ENCODE measurements at regions not wholly inside any gene's neighbourhood (a gene's known extent, or its start where the extent isn't known, plus 50 kb on each side); places are given as distances from the start of the nearest gene placed in this dataset.

DNA sequence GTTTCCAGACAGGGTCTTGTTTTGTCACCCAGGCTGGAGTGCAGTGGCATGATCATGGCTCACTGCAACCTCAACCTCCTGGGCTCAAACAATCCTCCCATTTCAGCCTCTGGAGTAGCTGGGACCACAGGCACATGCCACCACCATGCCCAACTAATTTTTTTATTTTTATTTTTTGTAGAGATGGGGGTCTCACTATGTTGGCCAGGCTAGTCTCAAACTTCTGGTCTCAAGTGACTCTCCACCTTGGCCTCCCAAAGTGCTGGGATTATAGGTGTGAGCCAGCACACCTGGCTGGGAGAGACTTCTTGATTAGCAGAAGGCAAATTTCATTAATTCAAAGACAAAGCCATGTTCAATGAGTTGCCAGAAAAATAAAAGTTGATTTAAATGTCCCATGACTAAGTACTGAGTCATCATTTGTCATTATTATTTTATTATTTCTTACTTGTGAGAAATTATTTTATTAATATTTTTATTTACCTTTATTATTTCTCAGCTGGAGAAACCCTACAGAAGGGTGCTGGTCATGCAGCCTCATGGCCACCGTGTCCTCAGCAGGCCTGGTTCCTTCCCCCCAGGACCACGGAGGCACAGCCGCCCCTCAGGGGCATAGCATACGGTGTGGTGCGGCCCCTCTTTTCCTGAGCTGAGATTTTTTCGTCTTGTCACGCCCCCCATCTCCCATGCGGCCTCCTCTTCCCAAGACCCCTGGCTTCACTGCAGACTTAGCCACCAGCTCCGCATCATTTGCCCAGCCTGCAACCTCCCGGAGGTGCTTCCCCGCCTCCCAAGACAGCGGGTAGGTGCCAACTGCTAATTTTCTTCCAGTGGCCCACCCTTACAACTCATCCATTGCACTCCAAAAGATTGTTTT, 55.3 kb upstream of the SIM2 start:
- no peak for ATAC-seq (ENCODE audit: low FRiP score in 2 of 2)

DNA sequence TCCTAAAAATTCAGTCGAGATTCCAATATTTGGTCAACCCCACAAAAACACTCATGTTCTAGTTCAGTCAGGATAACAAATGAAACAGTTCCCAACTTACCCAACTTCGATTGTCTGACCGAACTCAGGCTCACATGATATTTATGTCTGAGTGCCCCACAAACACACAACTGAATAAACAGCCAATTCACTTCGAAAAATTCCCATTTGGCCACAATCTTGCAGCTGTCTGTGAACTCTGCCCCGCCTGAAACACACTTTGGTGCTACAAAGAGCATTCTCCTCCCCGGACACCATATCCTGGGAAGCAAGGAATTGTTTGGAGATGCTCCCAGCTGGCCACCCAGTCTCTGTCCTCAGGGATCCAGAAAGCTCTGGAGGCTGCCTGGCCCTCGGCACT, 52.9 kb upstream of the SIM2 start:
- H3K27me3 ChIP-seq, result no peaks in the 10 kb centered on the region
- TF ChIP-seq POLR2A (IDR thresholded peaks at IDR 0.05), result no peak
- TF ChIP-seq, protein P1, sequence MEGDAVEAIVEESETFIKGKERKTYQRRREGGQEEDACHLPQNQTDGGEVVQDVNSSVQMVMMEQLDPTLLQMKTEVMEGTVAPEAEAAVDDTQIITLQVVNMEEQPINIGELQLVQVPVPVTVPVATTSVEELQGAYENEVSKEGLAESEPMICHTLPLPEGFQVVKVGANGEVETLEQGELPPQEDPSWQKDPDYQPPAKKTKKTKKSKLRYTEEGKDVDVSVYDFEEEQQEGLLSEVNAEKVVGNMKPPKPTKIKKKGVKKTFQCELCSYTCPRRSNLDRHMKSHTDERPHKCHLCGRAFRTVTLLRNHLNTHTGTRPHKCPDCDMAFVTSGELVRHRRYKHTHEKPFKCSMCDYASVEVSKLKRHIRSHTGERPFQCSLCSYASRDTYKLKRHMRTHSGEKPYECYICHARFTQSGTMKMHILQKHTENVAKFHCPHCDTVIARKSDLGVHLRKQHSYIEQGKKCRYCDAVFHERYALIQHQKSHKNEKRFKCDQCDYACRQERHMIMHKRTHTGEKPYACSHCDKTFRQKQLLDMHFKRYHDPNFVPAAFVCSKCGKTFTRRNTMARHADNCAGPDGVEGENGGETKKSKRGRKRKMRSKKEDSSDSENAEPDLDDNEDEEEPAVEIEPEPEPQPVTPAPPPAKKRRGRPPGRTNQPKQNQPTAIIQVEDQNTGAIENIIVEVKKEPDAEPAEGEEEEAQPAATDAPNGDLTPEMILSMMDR (IDR thresholded peaks at IDR 0.05), result no peak
- TF ChIP-seq EP300 (IDR thresholded peaks at IDR 0.05), result no peak
- TF ChIP-seq POLR2AphosphoS5 (IDR thresholded peaks at IDR 0.05), result no peak
- no peaks in the 10 kb centered on the region for H3K9me3 ChIP-seq
- H3K4me1 ChIP-seq, result no peaks in the 10 kb centered on the region
- H3K27ac ChIP-seq, result no peak overlapping the region
- no peak for ATAC-seq (ENCODE audit: low FRiP score in 2 of 2)
- no peak overlapping the region for H3K4me3 ChIP-seq
- 84 to 91% methylated on average over 7 of the region's 7 CpGs for WGBS, 2 donors
- H3K36me3 ChIP-seq, result no peaks in the 10 kb centered on the region
- no peak for DNase-seq

More for the DNA sequence above, 55.3 kb upstream of the SIM2 start:
- no peak overlapping the region for H3K4me3 ChIP-seq
- no peak overlapping the region for H3K27ac ChIP-seq
- H3K4me1 ChIP-seq, result peaks cover 0 to 7% (median 0%) of the 10 kb centered on the region in 4 donors
- no peaks in the 10 kb centered on the region for H3K9me3 ChIP-seq
- 94 to 95% methylated on average over 12 of the region's 12 CpGs for WGBS, 2 donors
- TF ChIP-seq EP300 (IDR thresholded peaks at IDR 0.05) (no peak), POLR2AphosphoS5 (IDR thresholded peaks at IDR 0.05) (no peak), POLR2A (IDR thresholded peaks at IDR 0.05) (no peak)
- TF ChIP-seq, protein P1 (IDR thresholded peaks at IDR 0.05), result no peak
- H3K27me3 ChIP-seq, result no peaks in the 10 kb centered on the region
- DNase-seq, result no peak
- no peaks in the 10 kb centered on the region for H3K36me3 ChIP-seq

DNA sequence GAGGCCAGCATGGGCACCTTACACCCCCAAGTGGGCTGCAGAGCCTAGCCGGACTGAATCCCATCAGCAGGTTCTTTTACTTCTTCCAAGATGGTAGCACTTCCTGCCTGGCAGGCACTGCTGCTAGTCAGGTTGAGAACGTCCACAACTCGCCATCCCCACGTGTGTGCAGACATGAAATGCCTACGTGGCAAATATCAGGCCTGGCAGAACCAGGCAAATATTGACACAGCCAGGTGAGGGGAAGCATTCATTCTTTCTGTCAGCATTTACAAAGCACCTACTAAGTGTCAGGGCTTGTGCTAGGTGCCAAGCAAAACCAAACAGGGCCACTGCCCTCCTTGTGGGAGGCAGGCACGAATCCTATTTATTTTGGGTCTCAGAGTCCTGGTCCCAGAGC, 52.3 kb upstream of the SIM2 start:
- Histone ChIP-seq H3K9me3 (no peaks in the 10 kb centered on the region), H3K27me3 (no peaks in the 10 kb centered on the region), H3K4me3 (no peak overlapping the region), H3K4me1 (no peaks in the 10 kb centered on the region), H3K36me3 (no peaks in the 10 kb centered on the region), H3K27ac (no peak overlapping the region)
- ATAC-seq (ENCODE audit: low FRiP score in 2 of 2) (no peak), DNase-seq (no peak)
- TF ChIP-seq POLR2A (IDR thresholded peaks at IDR 0.05) (no peak), POLR2AphosphoS5 (IDR thresholded peaks at IDR 0.05) (no peak), EP300 (IDR thresholded peaks at IDR 0.05) (no peak)
- TF ChIP-seq, protein P1 (IDR thresholded peaks at IDR 0.05), result no peak
- 79 to 89% methylated on average over 6 of the region's 6 CpGs for whole genome bisulfite sequencing, 2 donors

DNA sequence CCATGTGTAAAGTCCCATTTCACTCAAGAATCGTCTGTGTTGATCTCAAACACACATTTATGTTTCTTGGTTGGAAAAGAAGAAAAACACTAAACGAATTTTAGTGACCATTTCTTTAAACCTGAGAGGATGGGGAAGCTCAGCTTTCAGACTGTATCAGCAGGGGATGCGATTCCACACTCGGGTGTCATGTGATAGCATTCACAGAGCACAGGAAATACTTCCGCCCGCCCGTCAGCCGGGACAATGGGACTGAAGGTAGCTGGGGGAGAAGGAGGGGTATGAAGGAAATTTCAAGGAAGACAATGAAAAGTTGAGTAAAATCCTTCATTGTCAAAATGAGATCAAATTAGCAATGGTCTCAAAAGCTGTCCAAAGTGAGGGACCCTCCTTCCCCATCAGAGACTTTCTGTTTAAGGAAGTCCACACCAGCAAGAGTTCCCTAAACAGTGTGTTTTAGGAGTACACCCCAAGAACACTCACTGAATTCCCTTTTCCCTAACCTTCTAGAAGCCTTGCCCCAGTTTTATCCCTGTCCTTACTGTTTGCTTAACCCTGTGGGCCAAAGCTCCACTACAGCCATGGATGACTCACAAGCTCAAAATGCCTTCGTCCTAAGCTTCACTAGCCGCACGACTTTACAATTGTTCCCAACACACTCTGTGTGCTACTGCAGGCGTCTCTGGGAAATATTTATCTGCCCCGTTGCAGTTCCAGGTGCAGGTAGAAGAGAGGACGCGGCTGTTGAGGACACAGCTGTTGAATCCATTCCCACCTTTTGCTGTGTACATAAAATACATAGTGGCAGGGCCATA, 51.4 kb upstream of the SIM2 start:
- Histone ChIP-seq H3K27me3 (no peaks in the 10 kb centered on the region), H3K4me3 (no peak overlapping the region), H3K4me1 (no peaks in the 10 kb centered on the region), H3K9me3 (no peaks in the 10 kb centered on the region), H3K27ac (no peak overlapping the region), H3K36me3 (no peaks in the 10 kb centered on the region)
- TF ChIP-seq EP300 (IDR thresholded peaks at IDR 0.05) (no peak), POLR2AphosphoS5 (IDR thresholded peaks at IDR 0.05) (no peak)
- no peak for DNase-seq
- WGBS, 2 donors, result 58 to 59% methylated on average over 15 of the region's 15 CpGs
- ATAC-seq (ENCODE audit: low FRiP score in 2 of 2), result no peak

All from upper lobe of left lung (tissue), 6 donors.